K562 (cell line): ENCODE measurements at regions not wholly inside any gene's neighbourhood (a gene's known extent, or its start where the extent isn't known, plus 50 kb on each side); places are given as distances from the start of the nearest gene placed in this dataset.

Source experiments
- BCL6 ChIP-seq: fragments of 250-450 bp; sonication (Bioruptor Pico); IDR thresholded peaks from 2 replicates; pipeline ENCODE4 v1.4.0; 2020
- BDP1 ChIP-seq: IDR thresholded peaks from 3 replicates; pipeline ENCODE4 v1.6.1; 2011; ENCODE audit not compliant: insufficient read length, insufficient read depth
- CHD7 ChIP-seq: fragments of 200-600 bp; sonication (generic); IDR thresholded peaks from one replicate; pipeline ENCODE4 v1.6.1; 2012; ENCODE audit warnings: mild to moderate bottlenecking, low read depth, low read length, inconsistent platforms
- ELF2 ChIP-seq: fragments of 250-450 bp; sonication (Bioruptor Pico); IDR thresholded peaks from 2 replicates; pipeline ENCODE4 v1.5.0; 2021; ENCODE audit warnings: mild to moderate bottlenecking
- FOXK2 ChIP-seq, 2 experiments: fragments of 450-650 bp; IDR thresholded peaks in 1 of 2; conservative IDR thresholded peaks in 1 of 2; 2 replicates each; pipeline ENCODE4 v1.6.1; 2016; ENCODE audit warnings: low read depth in 2 of 2, mild to moderate bottlenecking in 1 of 2
- KLF13 ChIP-seq: fragments of 450-650 bp; IDR thresholded peaks from 2 replicates; pipeline ENCODE4 v1.6.1; 2016; ENCODE audit warnings: missing genetic modification characterization, low read depth, mild to moderate bottlenecking, missing compliant biosample characterization, moderate library complexity, borderline replicate concordance
- MCM5 ChIP-seq: fragments of 450-650 bp; IDR thresholded peaks from 2 replicates; pipeline ENCODE4 v1.6.1; 2016; ENCODE audit warnings: low read depth
- ZBTB26 ChIP-seq: fragments of 450-650 bp; formaldehyde crosslinking; IDR thresholded peaks from 2 replicates; pipeline ENCODE4 v1.4.0; 2022; ENCODE audit warnings: missing genetic modification characterization
- ZBTB34 ChIP-seq: fragments of 250-450 bp; sonication (Bioruptor Pico); IDR thresholded peaks from 2 replicates; pipeline ENCODE4 v1.8.0; 2021; ENCODE audit warnings: mild to moderate bottlenecking, moderate library complexity
- ZNF780A ChIP-seq: fragments of 250-450 bp; sonication (Bioruptor Pico); IDR thresholded peaks from 2 replicates; pipeline ENCODE4 v1.5.0; 2021; ENCODE audit warnings: mild to moderate bottlenecking
- TF ChIP-seq, protein P1 (sequence below): sonication (generic); formaldehyde crosslinking; IDR thresholded peaks from 2 replicates; pipeline ENCODE4 v1.8.0; 2022; ENCODE audit warnings: mild to moderate bottlenecking, missing genetic modification reagents, borderline replicate concordance

GRCh38 chr18:34627137-34627920, 82.8 kb upstream of the DTNA start (continued):
- TF ChIP-seq, protein P1, sequence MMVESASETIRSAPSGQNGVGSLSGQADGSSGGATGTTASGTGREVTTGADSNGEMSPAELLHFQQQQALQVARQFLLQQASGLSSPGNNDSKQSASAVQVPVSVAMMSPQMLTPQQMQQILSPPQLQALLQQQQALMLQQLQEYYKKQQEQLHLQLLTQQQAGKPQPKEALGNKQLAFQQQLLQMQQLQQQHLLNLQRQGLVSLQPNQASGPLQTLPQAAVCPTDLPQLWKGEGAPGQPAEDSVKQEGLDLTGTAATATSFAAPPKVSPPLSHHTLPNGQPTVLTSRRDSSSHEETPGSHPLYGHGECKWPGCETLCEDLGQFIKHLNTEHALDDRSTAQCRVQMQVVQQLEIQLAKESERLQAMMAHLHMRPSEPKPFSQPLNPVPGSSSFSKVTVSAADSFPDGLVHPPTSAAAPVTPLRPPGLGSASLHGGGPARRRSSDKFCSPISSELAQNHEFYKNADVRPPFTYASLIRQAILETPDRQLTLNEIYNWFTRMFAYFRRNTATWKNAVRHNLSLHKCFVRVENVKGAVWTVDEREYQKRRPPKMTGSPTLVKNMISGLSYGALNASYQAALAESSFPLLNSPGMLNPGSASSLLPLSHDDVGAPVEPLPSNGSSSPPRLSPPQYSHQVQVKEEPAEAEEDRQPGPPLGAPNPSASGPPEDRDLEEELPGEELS (CRISPR knock-in tag) = no peak
- no peak for TF ChIP-seq MCM5
- no peak for TF ChIP-seq ZBTB26
- TF ChIP-seq KLF13 (tag) = no peak
- TF ChIP-seq BDP1 = no peak
- TF ChIP-seq ELF2 (CRISPR knock-in tag) = no peak
- TF ChIP-seq FOXK2 (conservative IDR thresholded peaks at IDR 0.05 in 1 of 2, IDR thresholded peaks at IDR 0.05 in 1 of 2; ENCODE audit: low read depth in 2 of 2) = no peak
- no peak for TF ChIP-seq ZNF780A (CRISPR knock-in tag)
- TF ChIP-seq ZBTB34 = no peak
- no peak for TF ChIP-seq BCL6 (CRISPR knock-in tag)
- no peak for TF ChIP-seq CHD7
